HG02885 (cell line): ENCODE measurements at regions not wholly inside any gene's neighbourhood (a gene's known extent, or its start where the extent isn't known, plus 50 kb on each side); places are given as distances from the start of the nearest gene placed in this dataset.
"Not testable (repeated sequence)": the region's sequence is repeated elsewhere in the genome, so short reads cannot be mapped to it uniquely, and the experiment has no call there.

ENCODE experiments used
- ATAC-seq: cut with Tn5 transposase; IDR thresholded peaks from one replicate; pipeline ENCODE4 v1.9.1; 2021; ENCODE audit warnings: mild to moderate bottlenecking; ENCODE audit not compliant: unreplicated experiment, poor library complexity

GRCh38 chr3:99586701-99587100 lies 51.7 kb upstream of the COL8A1 start:
- ATAC-seq, result no peak

- ATAC-seq, result peak; percentile 56
Measured at GRCh38 chr3:99579965-99580364, 58.4 kb upstream of the COL8A1 start.

- no peak for ATAC-seq
Measured at GRCh38 chr3:99579246-99579645, 59.1 kb upstream of the COL8A1 start.

- no peak for ATAC-seq
Measured at GRCh38 chr3:99578339-99578970, 59.9 kb upstream of the COL8A1 start.

GRCh38 chr3:99576904-99577559 lies 61.4 kb upstream of the COL8A1 start:
- ATAC-seq, result no peak

- no peak for ATAC-seq
Measured at GRCh38 chr3:99575683-99576082, 62.7 kb upstream of the COL8A1 start.

- ATAC-seq, result no peak
Measured at GRCh38 chr3:99570061-99570460, 68.3 kb upstream of the COL8A1 start.

- ATAC-seq, result no peak
Measured at GRCh38 chr3:99568663-99569335, 69.6 kb upstream of the COL8A1 start.

- no peak for ATAC-seq
Measured at GRCh38 chr3:99565331-99565730, 73.1 kb upstream of the COL8A1 start.

- no peak for ATAC-seq
Measured at GRCh38 chr3:99562990-99563607, 75.3 kb upstream of the COL8A1 start.

GRCh38 chr3:99562138-99562537 lies 76.3 kb upstream of the COL8A1 start:
- ATAC-seq, result no peak

GRCh38 chr3:99561056-99561455 lies 77.3 kb upstream of the COL8A1 start:
- ATAC-seq, result no peak

- ATAC-seq, result no peak
Measured at GRCh38 chr3:99559196-99559595, 79.2 kb upstream of the COL8A1 start.

GRCh38 chr3:99555885-99556284 lies 82.5 kb upstream of the COL8A1 start:
- not testable (repeated sequence) for ATAC-seq

- ATAC-seq, result no peak
Measured at GRCh38 chr3:99551520-99551919, 86.9 kb upstream of the COL8A1 start.

GRCh38 chr3:99549957-99550603 lies 88.3 kb upstream of the COL8A1 start:
- no peak for ATAC-seq

GRCh38 chr3:99549220-99549619 lies 89.2 kb upstream of the COL8A1 start:
- ATAC-seq, result no peak

- ATAC-seq, result no peak
Measured at GRCh38 chr3:99548674-99549073, 89.7 kb upstream of the COL8A1 start.

GRCh38 chr3:99545941-99546580 lies 92.3 kb upstream of the COL8A1 start:
- ATAC-seq, result peak; percentile 36

- no peak for ATAC-seq
Measured at GRCh38 chr3:99544786-99545281, 93.6 kb upstream of the COL8A1 start.
